ENCODE measurements at regions not wholly inside any gene's neighbourhood (a gene's known extent, or its start where the extent isn't known, plus 50 kb on each side); places are given as distances from the start of the nearest gene placed in this dataset.

- TF ChIP-seq CTCF (IDR thresholded peaks at IDR 0.05 in 2 of 3, conservative IDR thresholded peaks at IDR 0.05 in 1 of 3; ENCODE audit: control insufficient read depth in 2 of 3, extremely low read depth in 1 of 3, insufficient read depth in 1 of 3, low read depth in 3 of 3, low read length in 3 of 3): no peak
- TF ChIP-seq EZH2 (IDR thresholded peaks at IDR 0.05; ENCODE audit: borderline replicate concordance, control insufficient read depth, low read depth, low read length): no peak
- TF ChIP-seq ZNF24 (IDR thresholded peaks at IDR 0.05): no peak
- TF ChIP-seq KDM1A (IDR thresholded peaks at IDR 0.05; ENCODE audit: borderline replicate concordance): no peak
- TF ChIP-seq NFYA (IDR thresholded peaks at IDR 0.05; ENCODE audit: borderline replicate concordance, low read depth, low read length): no peak
- TF ChIP-seq POLR2AphosphoS5 (IDR thresholded peaks at IDR 0.05; ENCODE audit: low read length): no peak
- TF ChIP-seq SIN3A (IDR thresholded peaks at IDR 0.05; ENCODE audit: low read depth, low read length): no peak
- TF ChIP-seq YY1 (IDR thresholded peaks at IDR 0.05; ENCODE audit: low read depth, low read length): no peak
- no peak for TF ChIP-seq PBX3 (IDR thresholded peaks at IDR 0.05; ENCODE audit: insufficient replicate concordance, low read depth, low read length)
- TF ChIP-seq TAF1 (IDR thresholded peaks at IDR 0.05; ENCODE audit: borderline replicate concordance, low read depth, low read length): no peak
- TF ChIP-seq TCF12 (IDR thresholded peaks at IDR 0.05; ENCODE audit: low read depth, low read length): no peak
- no peak for TF ChIP-seq POLR2A (IDR thresholded peaks at IDR 0.05; ENCODE audit: low read depth, low read length)
- no peak for TF ChIP-seq FOXM1 (IDR thresholded peaks at IDR 0.05; ENCODE audit: low read depth, low read length)
Measured at GRCh38 chr7:398888-399287, 108.9 kb downstream of the FOXL3 start.

All from GM12878 (cell line).